Endodermal cell (in vitro differentiated cells): ENCODE measurements at regions not wholly inside any gene's neighbourhood (a gene's known extent, or its start where the extent isn't known, plus 50 kb on each side); places are given as distances from the start of the nearest gene placed in this dataset.

Experiments
- DNase-seq: peaks from one replicate; pipeline ENCODE4 v3.0.0-alpha.2; 2017
- H3K27ac ChIP-seq: 2 replicates; pipeline ENCODE4 v1.5.1; 2013; ENCODE audit warnings: mild to moderate bottlenecking, low read depth, low read length, moderate library complexity
- H3K27me3 ChIP-seq: 2 replicates; pipeline ENCODE4 v1.6.1; 2013; ENCODE audit warnings: mild to moderate bottlenecking, low read length, moderate library complexity; ENCODE audit not compliant: insufficient read depth, control insufficient read depth, poor library complexity, severe bottlenecking
- H3K36me3 ChIP-seq: 2 replicates; pipeline ENCODE4 v1.7.0; 2013; ENCODE audit warnings: mild to moderate bottlenecking, low read length, moderate library complexity; ENCODE audit not compliant: control insufficient read depth, insufficient read depth
- H3K4me1 ChIP-seq: one replicate; pipeline ENCODE4 v1.7.0; 2013; ENCODE audit warnings: low read length; ENCODE audit not compliant: control insufficient read depth, insufficient read depth
- H3K4me3 ChIP-seq: 2 replicates; pipeline ENCODE4 v1.5.1; 2013; ENCODE audit warnings: mild to moderate bottlenecking, low read length, moderate library complexity
- H3K9ac ChIP-seq: 2 replicates; pipeline ENCODE4 v1.6.1; 2013; ENCODE audit warnings: mild to moderate bottlenecking, low read length, moderate library complexity; ENCODE audit not compliant: poor library complexity, severe bottlenecking; ENCODE audit errors: extremely low read depth
- H3K9me3 ChIP-seq: 2 replicates; pipeline ENCODE4 v1.6.1; 2013; ENCODE audit warnings: mild to moderate bottlenecking, low read length, moderate library complexity; ENCODE audit not compliant: control insufficient read depth
- H3K27ac Mint-ChIP-seq: 2 replicates; pipeline ENCODE4 v1.8.0; 2020; ENCODE audit warnings: mixed read lengths
- H3K27me3 Mint-ChIP-seq: 2 replicates; pipeline ENCODE4 v1.8.0; 2021; ENCODE audit warnings: mild to moderate bottlenecking, mixed read lengths; ENCODE audit not compliant: insufficient read depth
- H3K36me3 Mint-ChIP-seq: 2 replicates; pipeline ENCODE4 v1.8.0; 2020; ENCODE audit warnings: low read depth, mixed read lengths
- H3K4me1 Mint-ChIP-seq: 2 replicates; pipeline ENCODE4 v1.8.0; 2020; ENCODE audit warnings: mixed read lengths
- H3K4me3 Mint-ChIP-seq: 2 replicates; pipeline ENCODE4 v1.8.0; 2020; ENCODE audit warnings: mild to moderate bottlenecking, moderate library complexity, mixed read lengths
- H3K9me3 Mint-ChIP-seq: 2 replicates; pipeline ENCODE4 v1.8.0; 2020; ENCODE audit warnings: mild to moderate bottlenecking, mixed read lengths
- CTCF ChIP-seq: fragments of 200-600 bp; sonication (generic); conservative IDR thresholded peaks from 2 replicates; pipeline ENCODE4 v1.5.0; 2021; ENCODE audit warnings: antibody characterized with exemption, mild to moderate bottlenecking
- WGBS, 2 experiments: methylation state at CpG; one replicate each; pipeline versions ENCODE4 v1.1.5 to v1.1.7; 2013; ENCODE audit warnings: missing lambda C conversion rate in 2 of 2, mixed read lengths in 1 of 2; ENCODE audit not compliant: insufficient coverage in 1 of 2, insufficient read length in 1 of 2; 5-methylcytosine and 5-hydroxymethylcytosine counted together

- 66 to 91% methylated on average over 2 to 3 of the region's 3 CpGs for WGBS, 2 experiments
- TF ChIP-seq CTCF: no peak
- H3K4me3 ChIP-seq: no peak overlapping the region
- H3K27ac ChIP-seq: no peak overlapping the region
- H3K4me1 ChIP-seq: no peaks in the 10 kb centered on the region
- H3K27me3 Mint-ChIP-seq: no peaks in the 10 kb centered on the region
- DNase-seq: no peak
- no peaks in the 10 kb centered on the region for H3K36me3 ChIP-seq
- H3K27ac Mint-ChIP-seq: no peak overlapping the region
- H3K9me3 Mint-ChIP-seq: no peaks in the 10 kb centered on the region
- H3K27me3 ChIP-seq: no peaks in the 10 kb centered on the region
- no peaks in the 10 kb centered on the region for H3K9me3 ChIP-seq
- no peaks in the 10 kb centered on the region for H3K4me1 Mint-ChIP-seq
- H3K4me3 Mint-ChIP-seq: no peak overlapping the region
- no peaks in the 10 kb centered on the region for H3K36me3 Mint-ChIP-seq
- H3K9ac ChIP-seq: no peak overlapping the region
Observed at GRCh38 chr5:117463881-117464570, 889.4 kb upstream of the SEMA6A start.

- 61% methylated on average over 1 of the region's 2 CpGs; no CpG with 5 or more reads in 1 of the 2 experiments for WGBS, 2 experiments
- no peak for TF ChIP-seq CTCF
- no peaks in the 10 kb centered on the region for H3K4me1 ChIP-seq
- Mint-ChIP-seq H3K27me3 (no peaks in the 10 kb centered on the region), H3K36me3 (no peaks in the 10 kb centered on the region), H3K4me3 (no peak overlapping the region), H3K27ac (no peak overlapping the region), H3K9me3 (no peaks in the 10 kb centered on the region), H3K4me1 (no peaks in the 10 kb centered on the region)
- H3K27me3 ChIP-seq: no peaks in the 10 kb centered on the region
- no peak overlapping the region for H3K27ac ChIP-seq
- no peaks in the 10 kb centered on the region for H3K9me3 ChIP-seq
- H3K4me3 ChIP-seq: no peak overlapping the region
- no peak for DNase-seq
- H3K9ac ChIP-seq: no peak overlapping the region
- no peaks in the 10 kb centered on the region for H3K36me3 ChIP-seq
Observed at GRCh38 chr5:117461966-117462365, 887.3 kb upstream of the SEMA6A start.

DNA sequence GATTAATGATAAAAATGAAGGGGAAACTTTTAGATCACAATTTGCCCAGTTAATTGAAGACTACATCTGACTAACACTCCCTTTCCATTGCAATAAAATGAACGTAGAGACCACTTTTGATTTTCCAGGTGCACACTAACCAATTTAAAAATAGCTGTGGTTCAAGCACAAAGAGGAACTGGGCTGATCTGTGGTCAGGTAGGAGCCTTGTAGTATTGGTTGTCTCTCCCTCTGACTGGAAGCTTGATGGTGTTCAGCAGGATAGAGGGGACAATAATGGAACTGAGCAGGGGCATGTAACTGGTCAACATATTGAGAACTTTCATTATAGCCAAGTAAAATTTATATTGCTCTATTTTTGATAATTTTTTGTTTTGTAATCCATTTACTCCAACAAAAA is 886.8 kb upstream of the SEMA6A start:
- TF ChIP-seq CTCF: no peak
- Histone ChIP-seq H3K27me3 (no peaks in the 10 kb centered on the region), H3K4me1 (no peaks in the 10 kb centered on the region), H3K4me3 (no peak overlapping the region), H3K9ac (no peak overlapping the region), H3K9me3 (no peaks in the 10 kb centered on the region), H3K36me3 (no peaks in the 10 kb centered on the region), H3K27ac (no peak overlapping the region)
- Mint-ChIP-seq H3K4me3 (no peak overlapping the region), H3K27ac (no peak overlapping the region), H3K4me1 (no peaks in the 10 kb centered on the region), H3K27me3 (no peaks in the 10 kb centered on the region), H3K36me3 (no peaks in the 10 kb centered on the region), H3K9me3 (no peaks in the 10 kb centered on the region)
- no peak for DNase-seq
- 95% methylated on average over 1 of the region's 1 CpG; no CpG with 5 or more reads in 1 of the 2 experiments for WGBS, 2 experiments
